ENCODE measurements at regions not wholly inside any gene's neighbourhood (a gene's known extent, or its start where the extent isn't known, plus 50 kb on each side); places are given as distances from the start of the nearest gene placed in this dataset.

- no peak for DNase-seq (ENCODE audit: low read depth in 4 of 4, low spot score in 2 of 4)
Measured at GRCh38 chr2:187978356-187978755, 313.3 kb upstream of the GULP1 start.

- DNase-seq (ENCODE audit: low read depth in 4 of 4, low spot score in 2 of 4): no peak
Measured at GRCh38 chr2:187982668-187983067, 309.0 kb upstream of the GULP1 start.

- DNase-seq (ENCODE audit: low read depth in 4 of 4, low spot score in 2 of 4): no peak
Measured at GRCh38 chr2:187985195-187985594, 306.5 kb upstream of the GULP1 start.

- no peak for DNase-seq (ENCODE audit: low read depth in 4 of 4, low spot score in 2 of 4)
Measured at GRCh38 chr2:187985923-187986322, 305.8 kb upstream of the GULP1 start.

GRCh38 chr2:187986390-187987105 lies 305.1 kb upstream of the GULP1 start:
- DNase-seq (ENCODE audit: low read depth in 4 of 4, low spot score in 2 of 4): no peak

- DNase-seq (ENCODE audit: low read depth in 4 of 4, low spot score in 2 of 4): no peak
Measured at GRCh38 chr2:187988348-187988747, 303.3 kb upstream of the GULP1 start.

GRCh38 chr2:187989925-187990623 lies 301.6 kb upstream of the GULP1 start:
- DNase-seq (ENCODE audit: low read depth in 4 of 4, low spot score in 2 of 4): no peak

GRCh38 chr2:187991389-187991788 lies 300.3 kb upstream of the GULP1 start:
- DNase-seq (ENCODE audit: low read depth in 4 of 4, low spot score in 2 of 4): no peak

GRCh38 chr2:187994464-187995331 lies 297.0 kb upstream of the GULP1 start:
- no peak for DNase-seq (ENCODE audit: low read depth in 4 of 4, low spot score in 2 of 4)

- no peak for DNase-seq (ENCODE audit: low read depth in 4 of 4, low spot score in 2 of 4)
Measured at GRCh38 chr2:187995556-187995955, 296.1 kb upstream of the GULP1 start.

GRCh38 chr2:187996630-187997029 lies 295.0 kb upstream of the GULP1 start:
- no peak for DNase-seq (ENCODE audit: low read depth in 4 of 4, low spot score in 2 of 4)

- no peak for DNase-seq (ENCODE audit: low read depth in 4 of 4, low spot score in 2 of 4)
Measured at GRCh38 chr2:188000189-188000588, 291.5 kb upstream of the GULP1 start.

- DNase-seq (ENCODE audit: low read depth in 4 of 4, low spot score in 2 of 4): no peak
Measured at GRCh38 chr2:188003800-188004199, 287.9 kb upstream of the GULP1 start.

GRCh38 chr2:188013767-188014166 lies 277.9 kb upstream of the GULP1 start:
- DNase-seq (ENCODE audit: low read depth in 4 of 4, low spot score in 2 of 4): no peak

GRCh38 chr2:188016917-188017316 lies 274.8 kb upstream of the GULP1 start:
- no peak for DNase-seq (ENCODE audit: low read depth in 4 of 4, low spot score in 2 of 4)

GRCh38 chr2:188022389-188022788 lies 269.3 kb upstream of the GULP1 start:
- DNase-seq (ENCODE audit: low read depth in 4 of 4, low spot score in 2 of 4): no peak

GRCh38 chr2:188023035-188023434 lies 268.6 kb upstream of the GULP1 start:
- no peak for DNase-seq (ENCODE audit: low read depth in 4 of 4, low spot score in 2 of 4)

GRCh38 chr2:188024811-188025210 lies 266.9 kb upstream of the GULP1 start:
- DNase-seq (ENCODE audit: low read depth in 4 of 4, low spot score in 2 of 4): no peak

GRCh38 chr2:188028739-188029138 lies 262.9 kb upstream of the GULP1 start:
- no peak for DNase-seq (ENCODE audit: low read depth in 4 of 4, low spot score in 2 of 4)

- DNase-seq (ENCODE audit: low read depth in 4 of 4, low spot score in 2 of 4): no peak
Measured at GRCh38 chr2:188032306-188032705, 259.4 kb upstream of the GULP1 start.

GRCh38 chr2:188032786-188033185 lies 258.9 kb upstream of the GULP1 start:
- no peak for DNase-seq (ENCODE audit: low read depth in 4 of 4, low spot score in 2 of 4)
